HG02973 (cell line): ENCODE measurements at regions not wholly inside any gene's neighbourhood (a gene's known extent, or its start where the extent isn't known, plus 50 kb on each side); places are given as distances from the start of the nearest gene placed in this dataset.
"Not testable (repeated sequence)": the region's sequence is repeated elsewhere in the genome, so short reads cannot be mapped to it uniquely, and the experiment has no call there.

Experiments used
- ATAC-seq: cut with Tn5 transposase; IDR thresholded peaks from one replicate; pipeline ENCODE4 v1.9.1; 2021; ENCODE audit warnings: moderate library complexity; ENCODE audit not compliant: unreplicated experiment

DNA sequence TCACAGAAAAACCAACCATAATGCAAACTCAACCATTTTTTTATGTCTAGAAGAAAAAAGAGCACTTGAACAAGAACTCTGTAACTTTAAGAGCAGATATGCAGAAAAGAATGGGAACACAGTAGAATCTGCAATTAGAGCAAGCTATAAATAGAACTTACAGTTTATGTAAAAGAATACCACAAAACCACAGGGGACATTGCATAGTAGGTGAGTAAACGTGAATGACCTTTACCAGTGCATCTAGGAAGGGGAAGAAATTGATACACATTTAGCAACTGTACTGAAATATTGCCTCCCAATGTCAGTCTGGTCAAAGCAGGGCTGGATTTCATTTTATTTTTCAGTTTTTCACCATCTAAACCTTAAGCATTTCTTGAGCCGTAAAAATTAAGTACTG is 242.2 kb upstream of the EDNRB start:
- no peak for ATAC-seq

DNA sequence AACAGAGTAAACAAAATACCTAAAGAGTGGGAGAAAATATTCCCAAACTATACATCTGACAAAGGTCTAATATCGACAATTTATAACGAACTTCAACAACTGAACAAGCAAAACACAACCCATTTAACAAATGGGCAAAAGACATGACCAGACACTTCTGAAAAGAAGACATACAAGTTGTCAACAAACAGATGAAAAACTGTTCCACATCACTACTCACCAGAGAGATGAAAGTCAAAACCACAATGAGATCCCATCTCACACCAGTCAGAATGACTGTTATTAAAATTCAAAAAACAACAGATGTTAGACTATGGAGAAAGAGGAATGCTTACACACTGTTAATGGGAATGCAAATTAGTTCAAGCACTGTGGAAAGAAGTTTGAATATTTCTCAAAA is 233.8 kb upstream of the EDNRB start:
- no peak for ATAC-seq

DNA sequence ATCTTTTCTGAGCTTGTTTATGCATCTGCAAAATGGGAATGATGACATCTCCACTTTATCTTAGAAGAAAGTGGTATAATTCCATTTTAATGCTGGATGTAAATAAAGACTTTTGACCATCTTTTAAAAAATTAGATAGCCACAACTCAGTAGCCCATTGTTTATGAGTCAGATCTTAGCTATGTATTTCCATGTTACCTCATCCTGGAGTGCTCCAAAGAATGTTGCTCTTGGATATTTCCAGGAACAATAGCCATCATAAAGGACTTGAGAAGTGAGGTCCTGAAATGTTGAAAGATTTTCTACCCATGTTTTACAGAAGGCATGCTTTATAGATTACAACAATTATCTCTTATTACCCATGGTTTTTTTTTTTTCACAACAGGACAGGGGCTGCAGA is 229.3 kb upstream of the EDNRB start:
- no peak for ATAC-seq

DNA sequence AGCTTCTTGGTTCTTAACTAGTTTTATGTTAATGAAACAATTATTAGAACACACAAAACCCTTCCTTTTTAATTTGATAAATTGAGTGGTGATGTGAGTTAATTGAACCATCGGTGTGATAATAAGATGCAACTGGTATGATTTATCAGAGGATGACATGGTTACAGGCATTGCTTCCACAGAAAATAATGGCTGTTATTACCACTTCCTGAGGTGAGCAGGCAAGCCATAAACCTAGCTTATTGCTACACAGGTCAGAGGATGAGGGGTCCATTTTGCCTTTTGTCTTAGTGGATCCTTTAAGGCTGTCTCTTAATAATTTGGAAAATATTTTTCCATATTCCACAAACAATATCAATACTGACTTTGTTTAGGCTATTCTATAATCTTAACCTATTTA is 226.6 kb upstream of the EDNRB start:
- ATAC-seq, result no peak

DNA sequence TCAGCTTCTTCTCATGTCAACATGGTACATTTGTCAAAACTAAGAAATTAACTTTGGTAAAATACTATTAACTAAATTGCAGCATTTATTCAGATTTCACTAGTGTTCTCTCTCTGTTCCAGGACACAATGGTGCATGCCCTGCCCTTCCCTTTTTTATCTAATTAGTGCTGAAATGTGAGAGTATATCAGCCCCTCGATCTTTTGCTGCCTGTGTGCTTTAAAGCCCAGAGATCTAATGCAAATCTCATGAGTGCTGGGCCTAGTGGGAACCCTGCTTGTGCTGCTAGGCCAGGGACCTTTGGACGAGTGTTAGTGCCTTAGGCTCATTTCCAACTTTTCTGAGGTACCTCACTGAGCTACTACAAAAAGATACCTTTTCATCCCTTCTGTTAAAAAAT is 221.1 kb upstream of the EDNRB start:
- ATAC-seq, result no peak

DNA sequence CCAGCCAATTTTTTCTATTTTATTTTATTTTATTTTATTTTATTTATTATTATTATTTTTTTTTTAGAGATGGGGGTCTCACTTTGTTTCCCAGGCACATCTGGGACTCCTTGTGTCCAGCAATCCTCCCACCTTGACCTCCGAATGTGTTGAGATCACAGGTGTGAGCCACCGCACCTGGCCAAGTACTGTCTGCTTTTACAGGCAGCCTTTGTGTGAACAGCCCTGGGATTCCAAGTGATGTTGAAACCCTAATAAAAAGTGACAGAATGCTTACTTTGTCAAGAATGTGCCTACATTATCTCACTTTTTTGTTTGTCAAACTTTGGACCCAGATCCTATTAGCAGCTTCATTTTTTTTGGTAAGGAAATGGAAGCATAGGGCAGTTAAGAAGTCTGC is 220.1 kb upstream of the EDNRB start:
- ATAC-seq, result no peak

DNA sequence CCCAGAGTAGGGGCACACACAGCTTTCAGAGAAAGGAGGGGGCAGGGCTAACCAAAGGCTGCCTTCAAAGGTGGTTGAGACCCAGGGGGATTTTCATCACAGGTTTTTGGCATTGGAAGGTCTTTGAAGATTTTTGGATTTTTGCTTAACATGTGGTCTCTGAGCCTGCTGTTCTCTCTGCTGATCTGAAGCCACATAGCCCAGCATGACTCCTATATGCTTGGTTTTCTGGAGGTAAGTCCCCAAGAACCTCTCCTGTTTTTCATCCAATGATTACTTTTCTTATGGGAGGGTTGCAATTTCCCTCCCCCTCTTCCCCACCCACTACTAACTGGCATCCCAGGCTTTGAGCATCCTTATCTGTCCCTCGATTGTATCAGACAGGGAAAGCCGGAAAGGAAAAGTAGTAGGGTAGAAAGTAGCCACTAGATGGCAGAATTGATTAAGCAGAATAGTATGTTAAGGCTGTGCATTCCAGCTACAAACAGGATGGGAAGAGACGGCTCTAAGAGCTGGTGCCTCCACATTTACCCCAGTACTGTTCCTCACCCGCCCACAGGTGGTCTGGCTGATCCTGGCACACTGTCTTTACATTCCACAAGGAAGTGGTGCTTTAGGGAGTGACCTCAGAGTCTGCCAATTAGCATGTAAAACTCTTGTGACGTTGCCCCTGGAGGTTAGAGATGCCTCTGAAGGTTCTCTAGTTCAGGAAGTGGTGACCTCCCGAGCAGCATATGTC is 218.9 kb upstream of the EDNRB start:
- ATAC-seq, result peak; percentile 90

DNA sequence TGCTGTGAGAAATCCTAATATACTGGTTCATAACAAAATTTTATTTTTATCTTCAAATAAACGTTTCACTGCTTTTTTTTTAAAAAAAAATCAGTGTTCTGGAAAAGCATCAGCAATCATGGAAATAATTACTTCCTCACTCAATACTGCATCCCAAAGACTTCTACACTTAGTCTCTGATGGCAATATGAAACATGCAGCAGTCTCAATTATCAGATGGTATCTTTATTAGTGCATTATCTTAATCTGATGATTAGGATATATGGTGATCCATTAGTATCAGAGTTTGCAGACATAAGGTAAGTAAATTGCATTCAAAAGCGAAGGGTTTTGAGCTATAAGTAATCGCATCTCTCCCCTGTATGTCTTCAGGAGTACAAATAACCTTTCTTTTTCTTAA is 218.3 kb upstream of the EDNRB start:
- no peak for ATAC-seq

DNA sequence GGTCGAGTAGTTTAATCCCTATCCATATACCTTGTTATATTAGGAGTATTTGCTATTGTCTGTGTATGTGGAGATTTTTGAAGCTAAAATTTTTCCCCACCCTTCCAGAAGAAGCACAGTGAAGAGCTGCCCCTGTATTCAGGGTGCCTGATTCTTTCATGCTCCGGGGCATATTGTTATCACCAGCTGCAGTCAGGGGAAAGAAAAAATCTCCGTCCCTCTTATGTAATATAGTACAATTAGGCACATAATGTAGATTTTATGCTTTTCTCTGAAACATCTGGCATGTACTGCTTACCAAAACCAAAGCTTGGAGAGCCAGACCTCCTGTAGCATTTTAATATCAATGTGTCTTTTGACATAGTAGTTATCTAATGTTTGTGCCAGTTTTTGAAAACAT is 214.9 kb upstream of the EDNRB start:
- no peak for ATAC-seq

DNA sequence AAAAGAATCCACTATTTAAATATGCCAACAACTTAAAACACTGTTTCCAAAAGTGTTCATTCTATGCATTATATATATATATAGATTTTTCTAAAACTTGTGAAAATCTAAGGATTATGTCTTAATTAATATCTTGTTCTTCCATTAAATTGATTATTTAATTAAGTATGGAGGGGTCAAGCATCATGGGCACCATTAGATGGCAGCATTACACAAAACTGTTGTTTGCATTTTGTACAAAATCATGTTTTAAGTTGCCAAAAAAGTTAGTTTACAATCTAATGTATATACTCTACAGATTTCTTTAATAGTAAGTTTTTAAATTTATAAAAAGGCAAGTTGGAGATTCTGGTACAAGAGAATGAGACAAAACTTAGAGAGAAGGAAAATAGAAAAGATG is 213.2 kb upstream of the EDNRB start:
- no peak for ATAC-seq

DNA sequence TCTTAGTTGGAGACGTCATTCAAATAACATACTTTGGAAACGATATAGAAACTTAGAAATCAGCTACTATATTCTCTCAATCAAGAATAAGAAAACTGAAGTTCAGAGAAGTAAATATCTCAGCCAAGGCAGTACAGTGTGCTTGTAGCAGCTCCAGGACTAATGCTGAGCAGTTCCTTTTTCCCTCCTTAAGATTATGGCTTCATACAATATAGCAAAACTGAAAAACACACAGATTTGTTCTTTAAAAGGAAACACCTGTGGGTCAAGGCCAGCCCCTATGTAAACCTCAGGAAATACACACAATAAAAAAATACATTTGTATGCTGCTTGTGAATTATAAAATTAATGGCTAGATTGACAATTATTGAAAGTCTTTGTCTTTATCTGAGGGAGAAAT is 212.7 kb upstream of the EDNRB start:
- no peak for ATAC-seq

DNA sequence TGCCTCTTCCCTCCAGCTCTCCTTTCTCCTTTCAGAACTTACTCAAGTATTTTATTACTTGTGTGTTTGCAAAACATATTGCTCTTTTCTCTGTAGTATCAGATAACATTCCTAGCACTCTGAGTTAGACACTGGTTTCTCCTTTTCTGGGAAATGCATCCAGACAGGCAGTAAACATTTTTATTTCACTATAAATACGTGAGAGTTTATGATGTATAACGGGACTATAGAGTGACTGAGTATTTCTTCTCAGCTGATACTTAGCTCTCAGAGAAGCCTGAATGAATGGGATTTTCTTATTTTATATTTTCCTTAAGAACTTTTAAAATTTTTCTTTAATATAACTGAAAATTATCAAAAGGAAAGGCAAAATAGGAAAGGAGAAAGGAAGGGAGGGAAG is 211.2 kb upstream of the EDNRB start:
- ATAC-seq, result no peak

DNA sequence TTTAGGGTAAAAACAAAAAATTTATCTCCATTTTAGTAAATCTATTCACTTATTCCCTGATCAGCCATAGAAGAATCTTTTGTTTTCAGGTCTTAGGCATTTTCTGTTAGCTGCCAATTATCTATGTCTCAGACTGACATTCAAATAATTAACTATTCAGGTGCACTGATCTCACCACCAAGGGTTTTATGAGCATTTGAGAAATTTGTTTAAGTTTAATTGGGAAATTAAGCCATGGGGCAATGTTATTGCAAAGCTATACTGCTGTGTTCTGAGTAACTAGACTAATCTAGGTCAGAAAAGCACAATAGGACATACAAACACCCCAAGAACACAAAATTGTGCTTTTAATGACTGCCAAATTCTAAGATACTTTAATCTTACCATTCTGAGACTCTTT is 210.7 kb upstream of the EDNRB start:
- no peak for ATAC-seq

DNA sequence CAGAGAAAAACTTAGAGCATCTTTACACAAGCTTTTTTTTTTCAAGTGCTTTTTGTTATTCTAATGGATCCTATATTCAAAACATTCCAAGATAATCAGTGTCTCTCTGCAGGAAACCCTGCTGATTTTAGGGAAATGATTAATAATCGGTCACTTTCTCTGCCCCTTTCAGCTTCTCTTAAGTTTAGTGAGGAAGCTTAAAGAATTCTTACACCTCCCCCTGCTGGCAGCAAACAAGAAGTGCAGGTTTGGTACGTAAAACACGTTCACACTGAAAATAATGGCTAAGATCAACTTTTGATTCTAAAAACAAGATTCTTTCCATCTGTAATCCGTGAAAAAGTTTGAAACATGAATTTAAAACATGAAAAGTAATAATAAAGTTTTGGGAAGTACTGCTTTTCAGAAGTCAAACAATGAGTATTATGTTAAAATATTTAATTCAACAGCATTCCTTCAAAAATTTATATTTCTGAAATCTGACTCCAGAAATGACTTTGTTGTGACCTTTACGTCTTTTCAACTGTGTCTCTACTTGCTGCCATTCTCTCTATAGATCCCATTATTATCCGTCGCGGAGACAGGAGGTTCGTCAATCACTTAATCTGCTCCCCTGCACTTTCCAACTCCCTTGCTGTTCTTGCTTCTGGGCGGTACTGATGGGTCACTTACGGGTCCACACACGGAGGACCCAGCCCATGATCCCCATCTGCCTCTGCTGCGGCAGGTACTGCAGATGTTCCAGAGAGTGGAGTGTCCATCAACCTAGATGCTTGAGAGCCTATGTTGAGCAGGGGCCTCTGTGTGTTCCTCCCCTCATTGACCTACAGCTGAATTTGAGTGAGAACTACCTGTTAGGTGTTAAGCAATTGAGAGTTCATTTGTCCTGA is 203.1 kb upstream of the EDNRB start:
- ATAC-seq, result no peak

DNA sequence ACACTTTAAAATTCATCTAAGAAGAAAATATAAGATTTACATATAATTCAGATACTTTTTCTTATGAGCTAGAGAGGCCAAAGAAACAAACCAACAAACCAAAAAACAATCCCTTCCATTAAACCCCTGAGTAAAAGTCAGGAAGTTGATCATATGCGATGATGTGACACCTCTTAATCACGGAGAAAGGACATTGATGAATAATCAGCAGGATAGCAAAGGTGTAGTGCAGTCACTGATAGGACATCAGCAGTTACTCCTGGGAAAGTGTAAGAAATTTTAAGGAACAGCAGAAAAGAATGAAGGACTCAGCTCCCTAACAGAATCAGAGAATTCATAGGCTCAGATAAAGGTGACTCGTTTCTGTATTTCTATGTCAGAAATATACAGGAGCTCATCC is 202.4 kb upstream of the EDNRB start:
- no peak for ATAC-seq

DNA sequence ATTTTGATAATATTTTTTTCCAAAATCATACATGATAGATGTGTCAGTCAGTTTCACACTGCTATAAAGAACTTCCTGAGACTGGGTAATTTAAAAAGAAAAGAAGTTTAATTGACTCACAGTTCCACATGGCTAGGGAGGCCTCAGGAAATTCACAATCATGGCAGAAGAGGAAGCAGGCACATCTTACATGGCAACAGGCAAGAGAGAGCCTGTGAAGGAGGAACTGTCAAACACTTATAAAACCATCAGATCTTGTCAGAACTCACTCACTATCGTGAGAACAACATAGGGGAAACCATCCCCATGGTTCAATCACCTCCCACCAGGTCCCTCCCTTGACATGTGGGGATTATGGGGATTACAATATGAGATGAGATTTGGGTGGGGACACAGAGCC is 201.5 kb upstream of the EDNRB start:
- ATAC-seq, result not testable (repeated sequence)

DNA sequence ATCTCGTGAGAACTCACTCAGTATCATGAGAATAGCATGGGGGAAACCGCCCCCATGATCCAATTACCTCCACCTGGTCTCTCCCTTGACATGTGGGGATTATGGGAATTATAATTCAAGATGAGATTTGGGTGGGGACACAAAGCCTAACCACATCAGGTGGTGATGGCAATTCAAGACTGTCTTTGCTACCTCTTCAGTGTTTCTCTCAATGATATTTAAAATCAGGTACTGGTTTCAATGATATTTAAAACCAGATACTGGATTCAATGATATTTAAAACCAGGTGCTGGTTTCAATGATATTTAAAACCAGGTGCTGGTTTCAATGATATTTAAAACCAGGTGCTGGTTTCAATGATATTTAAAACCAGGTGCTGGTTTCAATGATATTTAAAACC is 198.4 kb upstream of the EDNRB start:
- ATAC-seq, result not testable (repeated sequence)

DNA sequence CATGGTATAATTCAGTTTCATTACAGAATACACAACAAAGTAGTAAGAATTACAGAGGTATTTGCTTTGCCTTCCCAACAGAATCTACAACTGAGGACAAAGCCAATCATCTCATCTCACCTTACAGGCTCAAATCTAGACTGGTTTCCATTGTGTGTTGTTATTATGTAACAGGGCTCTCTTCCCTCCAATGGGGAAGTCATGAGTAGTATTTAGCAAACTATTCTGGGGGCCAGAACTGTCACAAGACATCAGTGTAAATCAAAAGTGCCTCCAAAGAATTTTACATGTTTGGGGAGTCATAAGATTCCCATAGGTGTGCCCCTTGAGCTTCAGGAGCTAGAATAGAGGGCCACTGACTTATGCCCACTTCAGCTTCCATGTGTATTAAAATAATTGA is 187.0 kb upstream of the EDNRB start:
- ATAC-seq, result no peak

DNA sequence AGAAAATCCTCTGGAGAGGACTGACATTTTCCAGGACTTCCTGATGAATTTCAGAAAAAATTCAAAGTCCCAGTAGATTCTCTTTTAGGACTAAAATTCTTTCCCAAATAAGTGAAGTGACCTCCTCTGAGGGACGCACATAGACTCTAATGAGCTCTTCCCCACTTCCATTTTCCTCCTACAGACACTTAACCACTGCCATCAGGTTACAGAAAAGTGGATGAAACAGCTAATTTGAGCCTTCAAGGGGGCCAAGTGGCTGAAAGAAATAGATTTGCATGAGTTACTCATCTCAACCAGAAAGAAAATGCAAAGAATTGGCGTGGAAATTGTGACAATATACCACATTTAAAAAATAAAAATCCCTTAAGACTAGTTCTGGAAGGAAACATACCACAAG is 185.3 kb upstream of the EDNRB start:
- no peak for ATAC-seq

DNA sequence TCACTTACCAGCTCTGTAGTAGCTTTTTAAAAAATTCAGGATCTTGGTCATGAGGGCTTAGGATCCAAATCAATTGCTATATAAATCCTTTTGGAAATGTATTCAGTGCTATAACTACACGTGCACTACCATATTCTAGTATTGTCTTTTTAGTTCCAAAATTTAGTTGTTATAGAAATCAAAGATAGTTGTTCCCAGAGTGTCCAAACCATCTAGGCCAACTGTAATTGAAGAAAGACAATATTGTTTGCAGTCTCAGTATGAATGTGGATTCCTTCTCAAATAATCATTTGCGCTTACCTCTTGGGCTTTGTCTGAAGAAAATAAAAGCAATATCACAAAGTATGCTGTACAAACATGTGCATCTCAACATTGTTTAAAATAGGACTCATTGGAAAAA is 184.1 kb upstream of the EDNRB start:
- ATAC-seq, result no peak

DNA sequence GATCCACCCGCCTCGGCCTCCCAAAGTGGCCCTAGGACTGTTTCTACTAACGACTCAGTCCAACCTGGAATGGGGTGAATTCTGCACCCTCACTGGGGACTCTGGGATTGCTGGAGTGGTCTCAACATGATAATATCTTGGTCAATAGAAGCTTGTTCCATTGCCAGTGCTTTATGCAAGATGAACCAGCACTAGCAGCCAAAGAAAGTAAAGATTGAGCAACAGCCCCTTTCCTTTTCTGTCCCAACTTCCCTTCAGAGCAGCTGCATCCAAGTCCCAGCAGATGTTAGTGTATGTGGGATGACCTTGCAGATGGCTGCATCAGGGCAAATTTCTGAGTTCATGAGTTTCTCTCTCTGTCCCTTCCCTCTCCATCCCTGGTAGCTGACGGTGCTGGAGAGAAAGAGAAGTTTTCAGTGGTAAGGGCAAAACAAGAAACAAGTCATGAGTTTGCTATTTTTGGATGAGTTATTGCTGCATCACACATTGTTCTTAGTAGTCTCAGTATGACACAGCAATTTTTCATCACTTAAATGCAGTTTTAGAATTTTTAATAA is 183.6 kb upstream of the EDNRB start:
- ATAC-seq, result no peak

DNA sequence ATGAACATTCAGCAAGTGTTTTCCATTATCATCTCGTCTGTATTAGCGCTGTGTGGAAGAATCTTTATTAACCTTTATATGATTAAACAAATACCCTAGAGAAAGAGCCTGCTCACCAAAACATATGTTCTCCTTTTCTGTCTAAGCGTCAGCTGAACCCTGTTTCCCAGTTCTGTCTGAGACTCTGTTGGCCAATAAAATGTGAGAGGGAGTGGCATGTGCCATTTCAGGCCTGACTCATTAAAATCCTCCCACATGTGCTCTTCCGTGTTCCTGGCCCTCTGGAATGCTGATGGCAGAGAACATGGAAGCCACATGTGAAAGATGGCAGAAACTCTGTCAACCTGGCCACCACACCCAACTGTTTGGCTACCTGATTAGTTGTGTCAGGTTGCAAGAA is 181.9 kb upstream of the EDNRB start:
- ATAC-seq, result no peak
